ENCODE measurements at regions not wholly inside any gene's neighbourhood (a gene's known extent, or its start where the extent isn't known, plus 50 kb on each side); places are given as distances from the start of the nearest gene placed in this dataset.

GRCh38 chr18:2442006-2442405, 129.3 kb downstream of the METTL4 start:
- H3K4me1 ChIP-seq (ENCODE audit: insufficient read depth, poor library complexity, severe bottlenecking) = peaks cover 15% of the 10 kb centered on the region
- H3K36me3 ChIP-seq (ENCODE audit: low read depth) = no peaks in the 10 kb centered on the region
- H3K4me3 ChIP-seq (ENCODE audit: severe bottlenecking) = no peak overlapping the region
- TF ChIP-seq CTCF (IDR thresholded peaks at IDR 0.05; ENCODE audit: poor library complexity, severe bottlenecking) = no peak
- no peaks in the 10 kb centered on the region for H3K27me3 ChIP-seq (ENCODE audit: insufficient read depth, poor library complexity, severe bottlenecking)
- no peak for DNase-seq (ENCODE audit: low spot score)
- ATAC-seq (ENCODE audit: low read depth) = no peak
- no peaks in the 10 kb centered on the region for H3K9me3 ChIP-seq (ENCODE audit: severe bottlenecking)
- H3K27ac ChIP-seq (ENCODE audit: poor library complexity, severe bottlenecking) = peak overlapping the region; percentile 67

GRCh38 chr18:2442726-2443275, 128.5 kb downstream of the METTL4 start:
- TF ChIP-seq CTCF (IDR thresholded peaks at IDR 0.05; ENCODE audit: poor library complexity, severe bottlenecking) = no peak
- DNase-seq (ENCODE audit: low spot score) (no peak), ATAC-seq (ENCODE audit: low read depth) (peak; percentile 99)
- Histone ChIP-seq H3K4me3 (ENCODE audit: severe bottlenecking) (no peak overlapping the region), H3K36me3 (ENCODE audit: low read depth) (no peaks in the 10 kb centered on the region), H3K27ac (ENCODE audit: poor library complexity, severe bottlenecking) (peak overlapping the region; percentile 67), H3K9me3 (ENCODE audit: severe bottlenecking) (no peaks in the 10 kb centered on the region), H3K27me3 (ENCODE audit: insufficient read depth, poor library complexity, severe bottlenecking) (no peaks in the 10 kb centered on the region), H3K4me1 (ENCODE audit: insufficient read depth, poor library complexity, severe bottlenecking) (peaks cover 15% of the 10 kb centered on the region)

- H3K9me3 ChIP-seq (ENCODE audit: severe bottlenecking) = no peaks in the 10 kb centered on the region
- no peak for DNase-seq (ENCODE audit: low spot score)
Observed at GRCh38 chr18:2444201-2444875, 127.0 kb downstream of the METTL4 start.

GRCh38 chr18:2448565-2449151, 122.6 kb downstream of the METTL4 start:
- TF ChIP-seq CTCF (IDR thresholded peaks at IDR 0.05; ENCODE audit: poor library complexity, severe bottlenecking) = no peak
- no peak for DNase-seq (ENCODE audit: low spot score)
- Histone ChIP-seq H3K9me3 (ENCODE audit: severe bottlenecking) (no peaks in the 10 kb centered on the region), H3K27me3 (ENCODE audit: insufficient read depth, poor library complexity, severe bottlenecking) (no peaks in the 10 kb centered on the region), H3K27ac (ENCODE audit: poor library complexity, severe bottlenecking) (no peak overlapping the region), H3K4me1 (ENCODE audit: insufficient read depth, poor library complexity, severe bottlenecking) (peaks cover 4% of the 10 kb centered on the region), H3K36me3 (ENCODE audit: low read depth) (no peaks in the 10 kb centered on the region), H3K4me3 (ENCODE audit: severe bottlenecking) (no peak overlapping the region)
- ATAC-seq (ENCODE audit: low read depth) = no peak

More at GRCh38 chr18:2444201-2444875, 127.0 kb downstream of the METTL4 start:
- Histone ChIP-seq H3K27me3 (ENCODE audit: insufficient read depth, poor library complexity, severe bottlenecking) (no peaks in the 10 kb centered on the region), H3K27ac (ENCODE audit: poor library complexity, severe bottlenecking) (no peak overlapping the region), H3K36me3 (ENCODE audit: low read depth) (no peaks in the 10 kb centered on the region), H3K4me3 (ENCODE audit: severe bottlenecking) (no peak overlapping the region), H3K4me1 (ENCODE audit: insufficient read depth, poor library complexity, severe bottlenecking) (peaks cover 15% of the 10 kb centered on the region)
- TF ChIP-seq CTCF (IDR thresholded peaks at IDR 0.05; ENCODE audit: poor library complexity, severe bottlenecking) = no peak
- ATAC-seq (ENCODE audit: low read depth) = no peak

- no peaks in the 10 kb centered on the region for H3K36me3 ChIP-seq (ENCODE audit: low read depth)
- no peak overlapping the region for H3K4me3 ChIP-seq (ENCODE audit: severe bottlenecking)
- no peaks in the 10 kb centered on the region for H3K9me3 ChIP-seq (ENCODE audit: severe bottlenecking)
- no peak for ATAC-seq (ENCODE audit: low read depth)
- no peak for DNase-seq (ENCODE audit: low spot score)
- no peak overlapping the region for H3K27ac ChIP-seq (ENCODE audit: poor library complexity, severe bottlenecking)
- no peak for TF ChIP-seq CTCF (IDR thresholded peaks at IDR 0.05; ENCODE audit: poor library complexity, severe bottlenecking)
- H3K27me3 ChIP-seq (ENCODE audit: insufficient read depth, poor library complexity, severe bottlenecking) = no peaks in the 10 kb centered on the region
- H3K4me1 ChIP-seq (ENCODE audit: insufficient read depth, poor library complexity, severe bottlenecking) = no peaks in the 10 kb centered on the region
Observed at GRCh38 chr18:2451556-2451955, 119.7 kb downstream of the METTL4 start.
